Psoas muscle (tissue), 7 donors: ENCODE measurements at regions not wholly inside any gene's neighbourhood (a gene's known extent, or its start where the extent isn't known, plus 50 kb on each side); places are given as distances from the start of the nearest gene placed in this dataset.

ENCODE experiments used
- ATAC-seq, 4 donors: fragments of 200-7000 bp; cut with Tn5 transposase; one replicate each; pipeline ENCODE4 v1.9.1; 2020; ENCODE audit warnings: moderate library complexity in 3 of 4, mild to moderate bottlenecking in 2 of 4
- DNase-seq, 2 donors: peaks; one replicate each; pipeline ENCODE4 v3.0.0-alpha.2; 2020
- H3K27ac ChIP-seq: fragments of 200-600 bp; one replicate; pipeline ENCODE4 v1.8.0; 2022
- H3K27me3 ChIP-seq, 3 donors: fragments of 200-600 bp in 1 of 3; one replicate each; pipeline versions ENCODE4 v1.6.1 to v1.8.0; 2013 to 2022; ENCODE audit warnings: low read length in 2 of 3, mild to moderate bottlenecking in 2 of 3, moderate library complexity in 1 of 3; ENCODE audit not compliant: insufficient read depth in 3 of 3
- H3K36me3 ChIP-seq, 2 donors: fragments of 200-600 bp in 1 of 2; one replicate each; pipeline versions ENCODE4 v1.6.1 to v1.8.0; 2013 to 2022; ENCODE audit warnings: low read depth in 1 of 2, mild to moderate bottlenecking in 1 of 2, moderate library complexity in 1 of 2; ENCODE audit not compliant: insufficient read depth in 1 of 2
- H3K4me1 ChIP-seq: fragments of 200-600 bp; one replicate; pipeline ENCODE4 v1.8.0; 2022
- H3K4me3 ChIP-seq: fragments of 200-600 bp; one replicate; pipeline ENCODE4 v1.8.0; 2022; ENCODE audit warnings: mild to moderate bottlenecking
- H3K9me3 ChIP-seq: fragments of 200-600 bp; one replicate; pipeline ENCODE4 v1.8.0; 2022
- WGBS, 3 donors: extraction: QIAGEN DNeasy Blood & Tissue Kit; methylation state at CpG; one replicate each; pipeline versions ENCODE4 v1.1.6 to v1.1.7; 2013; 5-methylcytosine and 5-hydroxymethylcytosine counted together
- intact Hi-C, 2 donors: fragments of 100-400 bp; cut with DNase I; formaldehyde crosslinking; loops; one replicate each; pipeline versions ENCODE4 v1.11.0 to v1.14.2; 2022
- TF ChIP-seq, protein P1 (sequence below): fragments of 200-600 bp; IDR thresholded peaks from one replicate; pipeline ENCODE4 v1.8.0; 2022; ENCODE audit warnings: antibody characterized with exemption
- donor health status: healthy with polysubstance abuse.
- donor health status: DM: no; HTN: no; CAD: no; lungs with moderate emphysema.
- donor health status: Bipolar disorder and iron deficiency.
- donor health status: healthy.
- donor health status: DM: yes; HTN: yes; CAD: no.
- donor health status: DM: no; HTN: no; CAD: no.
- donor health status: DM: yes; HTN: yes; CAD: no.

DNA sequence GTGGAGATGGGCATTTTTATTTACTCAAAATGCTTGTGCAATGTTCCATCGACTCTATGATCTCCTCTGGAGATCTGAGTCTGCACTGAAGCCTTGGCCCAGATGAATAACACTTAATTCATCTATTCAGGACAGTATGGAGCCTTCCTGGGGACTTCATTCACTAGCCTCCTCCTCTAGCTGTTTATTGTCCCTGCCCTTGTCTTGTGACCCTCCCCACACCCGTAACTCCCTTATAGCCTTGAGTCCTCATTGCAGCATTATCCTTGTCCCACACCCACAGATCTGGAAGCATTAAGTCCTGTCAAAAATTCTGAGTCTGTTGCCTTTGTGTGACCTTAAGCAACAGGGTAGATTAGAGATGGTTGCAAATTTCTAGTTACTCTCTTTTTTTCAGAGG is 138.3 kb upstream of the LMO4 start:
- TF ChIP-seq, protein P1, sequence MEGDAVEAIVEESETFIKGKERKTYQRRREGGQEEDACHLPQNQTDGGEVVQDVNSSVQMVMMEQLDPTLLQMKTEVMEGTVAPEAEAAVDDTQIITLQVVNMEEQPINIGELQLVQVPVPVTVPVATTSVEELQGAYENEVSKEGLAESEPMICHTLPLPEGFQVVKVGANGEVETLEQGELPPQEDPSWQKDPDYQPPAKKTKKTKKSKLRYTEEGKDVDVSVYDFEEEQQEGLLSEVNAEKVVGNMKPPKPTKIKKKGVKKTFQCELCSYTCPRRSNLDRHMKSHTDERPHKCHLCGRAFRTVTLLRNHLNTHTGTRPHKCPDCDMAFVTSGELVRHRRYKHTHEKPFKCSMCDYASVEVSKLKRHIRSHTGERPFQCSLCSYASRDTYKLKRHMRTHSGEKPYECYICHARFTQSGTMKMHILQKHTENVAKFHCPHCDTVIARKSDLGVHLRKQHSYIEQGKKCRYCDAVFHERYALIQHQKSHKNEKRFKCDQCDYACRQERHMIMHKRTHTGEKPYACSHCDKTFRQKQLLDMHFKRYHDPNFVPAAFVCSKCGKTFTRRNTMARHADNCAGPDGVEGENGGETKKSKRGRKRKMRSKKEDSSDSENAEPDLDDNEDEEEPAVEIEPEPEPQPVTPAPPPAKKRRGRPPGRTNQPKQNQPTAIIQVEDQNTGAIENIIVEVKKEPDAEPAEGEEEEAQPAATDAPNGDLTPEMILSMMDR: no peak
- Histone ChIP-seq H3K27ac (no peak overlapping the region), H3K36me3 (no peaks in the 10 kb centered on the region), H3K27me3 (no peaks in the 10 kb centered on the region), H3K4me3 (no peak overlapping the region), H3K9me3 (no peaks in the 10 kb centered on the region), H3K4me1 (no peaks in the 10 kb centered on the region)
- 87 to 90% (median 90%) methylated on average over 2 of the region's 2 CpGs for WGBS, 3 donors
- no peak for ATAC-seq
- intact Hi-C loops: no loop called here
- DNase-seq: no peak

DNA sequence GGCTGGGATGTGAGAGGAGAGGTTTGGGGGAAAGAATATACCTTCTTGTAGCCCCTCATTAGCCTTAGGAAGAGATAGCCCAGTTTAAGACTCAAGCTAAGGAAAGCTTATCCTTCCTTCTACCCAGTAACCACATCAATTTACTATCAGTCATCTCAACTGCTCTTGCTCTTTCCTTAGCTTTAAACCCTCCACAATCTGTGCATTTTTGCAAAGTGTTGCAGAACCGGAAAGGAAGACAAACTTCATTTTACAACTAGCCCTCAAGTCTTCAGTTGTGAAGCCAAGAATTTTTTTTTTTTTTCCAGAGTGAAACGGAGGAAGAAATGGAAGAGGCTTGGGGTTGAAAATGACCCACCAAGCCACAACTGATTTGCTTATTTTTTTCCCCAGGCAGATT is 137.0 kb upstream of the LMO4 start:
- DNase-seq (no peak), ATAC-seq (no peak)
- Histone ChIP-seq H3K4me1 (no peaks in the 10 kb centered on the region), H3K27ac (no peak overlapping the region), H3K9me3 (no peaks in the 10 kb centered on the region), H3K4me3 (no peak overlapping the region), H3K27me3 (no peaks in the 10 kb centered on the region), H3K36me3 (no peaks in the 10 kb centered on the region)
- TF ChIP-seq, protein P1: no peak
- intact Hi-C loops: no loop called here
- WGBS, 3 donors: 67 to 79% (median 78%) methylated on average over 2 of the region's 2 CpGs

DNA sequence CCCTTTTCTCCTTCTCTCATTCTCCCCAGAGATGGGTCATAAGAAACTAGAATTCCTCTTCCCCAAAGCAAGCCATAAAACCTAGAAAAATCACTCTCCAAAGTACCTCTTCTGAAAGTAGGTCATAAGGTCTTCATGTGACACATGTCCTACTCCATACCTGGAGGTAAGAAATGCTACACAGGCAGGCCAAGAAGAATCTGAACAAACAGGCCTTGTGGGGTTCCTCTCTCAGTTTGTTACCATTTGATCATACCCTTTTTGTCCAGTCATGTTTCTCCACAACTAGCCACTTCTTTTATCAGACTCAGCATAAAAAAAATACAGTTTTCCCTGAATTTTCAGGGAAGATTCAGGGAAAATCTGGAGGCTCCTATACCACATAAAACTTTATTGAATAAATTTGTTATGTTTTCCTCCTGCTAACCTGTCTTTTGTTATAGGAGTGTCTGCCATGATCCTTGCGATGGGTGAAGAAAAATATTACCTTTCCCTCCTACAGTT is 134.4 kb upstream of the LMO4 start:
- H3K27ac ChIP-seq: no peak overlapping the region
- H3K4me3 ChIP-seq: no peak overlapping the region
- no peaks in the 10 kb centered on the region for H3K36me3 ChIP-seq
- no peaks in the 10 kb centered on the region for H3K27me3 ChIP-seq
- DNase-seq (no peak), ATAC-seq (no peak)
- WGBS, 3 donors: 97 to 99% (median 97%) methylated on average over 1 of the region's 1 CpG
- TF ChIP-seq, protein P1: no peak
- H3K4me1 ChIP-seq: no peaks in the 10 kb centered on the region
- H3K9me3 ChIP-seq: no peaks in the 10 kb centered on the region
- intact Hi-C loops: no loop called here

DNA sequence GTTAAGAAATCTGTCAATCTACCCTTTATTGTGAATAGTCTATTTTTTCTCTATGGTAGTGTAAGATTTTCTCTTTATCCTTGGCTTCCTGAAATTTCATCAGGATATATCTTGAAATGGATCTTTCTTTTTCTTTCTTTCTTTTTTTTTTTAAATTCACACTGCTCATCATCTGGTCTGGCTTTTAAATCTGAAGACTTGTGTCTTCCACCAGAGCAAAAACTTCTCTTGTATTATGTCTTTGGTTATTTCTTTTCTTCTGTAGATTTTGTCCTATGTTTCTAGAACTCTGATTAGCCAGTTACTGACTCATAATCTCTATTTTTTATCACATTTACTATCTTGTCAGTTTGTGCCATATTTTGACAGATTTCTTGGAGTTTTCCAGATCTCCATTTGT is 133.8 kb upstream of the LMO4 start:
- peaks cover 0 to under 1% (median 0%) of the 10 kb centered on the region in 3 donors for H3K27me3 ChIP-seq

More for the DNA sequence above, 133.8 kb upstream of the LMO4 start:
- H3K36me3 ChIP-seq: no peaks in the 10 kb centered on the region
- H3K4me1 ChIP-seq: no peaks in the 10 kb centered on the region
- DNase-seq (no peak), ATAC-seq (no peak)
- intact Hi-C loops: no loop called here
- TF ChIP-seq, protein P1: no peak
- no peaks in the 10 kb centered on the region for H3K9me3 ChIP-seq
- H3K27ac ChIP-seq: no peak overlapping the region
- H3K4me3 ChIP-seq: no peak overlapping the region
